ENCODE measurements at regions not wholly inside any gene's neighbourhood (a gene's known extent, or its start where the extent isn't known, plus 50 kb on each side); places are given as distances from the start of the nearest gene placed in this dataset.

GRCh38 chr19:28489776-28490175 is 723.2 kb downstream of the UQCRFS1 start:
- no peak for DNase-seq

GRCh38 chr19:28489126-28489660 is 723.8 kb downstream of the UQCRFS1 start:
- DNase-seq, result no peak

GRCh38 chr19:28487999-28488398 is 725.0 kb downstream of the UQCRFS1 start:
- DNase-seq, result no peak

GRCh38 chr19:28486926-28487325 is 726.0 kb downstream of the UQCRFS1 start:
- no peak for DNase-seq

GRCh38 chr19:28486473-28486872 is 726.5 kb downstream of the UQCRFS1 start:
- DNase-seq, result no peak

GRCh38 chr19:28485292-28485691 is 727.7 kb downstream of the UQCRFS1 start:
- no peak for DNase-seq

- no peak for DNase-seq
These were observed 729.8 kb downstream of the UQCRFS1 start for GRCh38 chr19:28483197-28483596.

- peak in 1 of 58 donors; percentile 9 for DNase-seq
These were observed 730.7 kb downstream of the UQCRFS1 start for GRCh38 chr19:28482221-28482620.

- DNase-seq, result no peak
These were observed 731.3 kb downstream of the UQCRFS1 start for GRCh38 chr19:28481674-28482073.

- DNase-seq, result no peak
These were observed 737.4 kb downstream of the UQCRFS1 start for GRCh38 chr19:28475525-28475924.

GRCh38 chr19:28472843-28473242 is 740.1 kb downstream of the UQCRFS1 start:
- DNase-seq, result no peak

GRCh38 chr19:28471731-28472510 is 741.0 kb downstream of the UQCRFS1 start:
- no peak for DNase-seq

- no peak for DNase-seq
These were observed 743.4 kb downstream of the UQCRFS1 start for GRCh38 chr19:28469544-28469943.

GRCh38 chr19:28468701-28469459 is 744.1 kb downstream of the UQCRFS1 start:
- no peak for DNase-seq

GRCh38 chr19:28466107-28467045 is 746.6 kb downstream of the UQCRFS1 start:
- peak in 25 of 58 donors; percentile 0 to 56 (median 9) for DNase-seq

- DNase-seq, result no peak
These were observed 747.4 kb downstream of the UQCRFS1 start for GRCh38 chr19:28465371-28466086.

- DNase-seq, result no peak
These were observed 749.4 kb downstream of the UQCRFS1 start for GRCh38 chr19:28463493-28464053.

- DNase-seq, result no peak
These were observed 755.3 kb downstream of the UQCRFS1 start for GRCh38 chr19:28457620-28458019.

- DNase-seq, result no peak
These were observed 756.1 kb downstream of the UQCRFS1 start for GRCh38 chr19:28456708-28457320.

- DNase-seq, result no peak
These were observed 756.7 kb downstream of the UQCRFS1 start for GRCh38 chr19:28456252-28456651.

Measured in anterior cingulate cortex (tissue), 58 donors.